NCI-H345 (cell line): ENCODE measurements at regions not wholly inside any gene's neighbourhood (a gene's known extent, or its start where the extent isn't known, plus 50 kb on each side); places are given as distances from the start of the nearest gene placed in this dataset.
A peak's percentile ranks its signal among the peaks of the same experiment; 100 is the strongest.
"Not testable (repeated sequence)": the region's sequence is repeated elsewhere in the genome, so short reads cannot be mapped to it uniquely, and the experiment has no call there.

ENCODE experiments used
- DNase-seq: peaks from one replicate; lab custom pipeline; 2025; lab: John Stamatoyannopoulos, UW

DNA sequence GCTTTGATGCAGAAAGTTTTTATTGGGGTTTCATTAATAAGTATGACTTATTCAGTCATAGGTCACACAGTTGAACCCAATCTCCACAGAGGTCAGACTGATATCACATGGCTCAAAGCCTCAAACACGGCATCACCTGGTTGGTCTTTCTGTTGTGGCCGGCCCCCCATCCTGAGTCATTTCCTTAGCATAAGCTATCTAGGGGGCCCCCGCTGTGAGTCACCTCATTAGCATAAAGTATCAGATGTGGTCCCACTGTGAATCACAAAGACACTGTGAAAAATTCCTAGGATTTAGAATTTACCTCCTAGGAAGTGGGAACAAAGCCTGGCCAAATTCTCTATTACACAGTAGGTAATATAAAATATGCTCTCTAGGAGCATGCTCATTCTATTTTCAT lies 502.2 kb downstream of the PYDC2 start:
- DNase-seq, result no peak

DNA sequence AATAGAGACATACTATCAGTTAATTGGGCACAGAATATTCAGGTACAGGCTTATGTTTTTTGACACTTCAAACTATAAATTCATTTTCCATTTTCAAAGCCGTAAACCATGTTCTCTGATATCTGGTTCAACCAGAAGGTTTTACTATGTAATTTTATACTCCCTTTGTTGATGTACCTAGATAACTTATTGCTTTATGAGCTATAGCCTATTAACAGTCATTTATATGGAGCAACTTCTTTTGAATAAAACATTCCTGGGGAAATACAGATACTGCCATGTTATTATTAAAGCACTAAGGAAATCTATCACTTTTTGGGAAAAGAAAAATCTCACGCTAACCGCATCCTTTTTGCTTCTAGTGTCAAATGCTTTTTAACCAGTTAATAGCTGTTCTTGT lies 505.6 kb downstream of the PYDC2 start:
- DNase-seq, result no peak

DNA sequence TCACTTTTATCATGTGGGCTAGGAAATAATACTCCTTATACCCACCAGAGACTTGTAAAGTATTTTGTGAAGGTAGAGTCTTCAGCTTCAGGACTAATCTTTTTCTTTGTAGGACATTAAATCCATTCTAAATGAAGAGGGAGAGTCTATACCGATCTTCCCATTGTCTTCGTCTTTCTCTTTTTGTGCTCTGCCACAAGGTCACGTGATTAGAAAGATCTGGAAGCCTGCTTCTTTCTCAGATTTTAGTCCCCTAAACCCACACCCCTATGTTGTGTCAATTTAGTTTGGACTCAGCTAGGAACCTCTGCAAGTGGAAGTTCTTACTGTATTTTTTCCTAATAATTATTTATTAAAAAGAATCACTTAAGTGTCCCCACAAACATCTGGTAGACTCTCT lies 507.3 kb downstream of the PYDC2 start:
- no peak for DNase-seq

DNA sequence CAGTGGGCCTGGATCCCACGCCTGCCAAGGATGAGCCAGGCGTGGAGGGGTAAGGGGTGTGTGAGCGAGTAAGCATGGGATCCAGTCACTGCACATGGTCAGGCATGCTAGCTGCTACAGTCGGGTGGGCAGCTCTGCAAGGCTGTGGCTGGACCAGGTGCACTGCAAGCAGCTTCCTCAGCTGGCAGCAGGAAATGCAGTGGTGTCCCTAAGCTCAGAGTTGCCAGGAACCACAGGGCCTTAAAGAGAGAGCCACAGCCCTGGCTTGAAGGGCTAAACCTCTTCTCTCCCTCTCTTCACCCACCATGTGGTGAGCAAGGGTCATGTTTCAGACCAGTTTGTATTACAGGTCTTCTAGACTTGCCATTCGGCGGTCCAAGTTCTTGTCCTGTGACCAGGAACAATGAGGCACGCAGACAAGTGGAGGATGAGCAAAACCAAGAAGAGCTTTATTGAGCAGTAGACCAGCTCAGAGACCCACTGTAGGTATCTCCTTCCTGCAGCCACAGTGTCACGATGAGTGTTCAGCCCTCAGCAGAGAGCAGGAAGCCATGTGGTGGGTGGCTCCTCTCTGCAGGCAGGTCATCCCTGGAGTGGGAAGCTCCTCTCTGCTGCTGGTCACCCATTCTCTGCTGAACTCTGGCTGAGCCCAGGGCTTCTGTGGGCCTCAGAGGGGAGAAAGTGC lies 511.9 kb downstream of the PYDC2 start:
- no peak for DNase-seq

DNA sequence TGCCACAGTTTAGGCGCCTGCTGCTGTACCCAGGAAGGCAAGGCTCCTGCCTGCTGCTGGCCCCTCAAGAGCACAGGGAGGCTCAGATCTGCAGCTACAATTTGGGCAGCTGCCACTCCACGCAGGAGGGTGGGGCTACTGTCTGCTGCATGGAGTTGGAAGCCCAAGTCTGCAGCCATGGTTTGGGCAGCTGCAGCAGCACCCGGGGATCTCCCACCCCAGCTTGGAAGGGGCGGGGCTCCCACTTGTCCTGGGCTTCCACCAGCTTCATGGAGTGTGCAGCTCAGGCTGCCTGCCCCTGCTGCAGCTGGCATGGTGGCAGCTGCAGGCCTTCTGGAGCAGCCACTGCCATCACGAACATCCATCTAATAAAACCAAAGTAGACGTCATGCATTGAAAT lies 512.9 kb downstream of the PYDC2 start:
- no peak for DNase-seq

DNA sequence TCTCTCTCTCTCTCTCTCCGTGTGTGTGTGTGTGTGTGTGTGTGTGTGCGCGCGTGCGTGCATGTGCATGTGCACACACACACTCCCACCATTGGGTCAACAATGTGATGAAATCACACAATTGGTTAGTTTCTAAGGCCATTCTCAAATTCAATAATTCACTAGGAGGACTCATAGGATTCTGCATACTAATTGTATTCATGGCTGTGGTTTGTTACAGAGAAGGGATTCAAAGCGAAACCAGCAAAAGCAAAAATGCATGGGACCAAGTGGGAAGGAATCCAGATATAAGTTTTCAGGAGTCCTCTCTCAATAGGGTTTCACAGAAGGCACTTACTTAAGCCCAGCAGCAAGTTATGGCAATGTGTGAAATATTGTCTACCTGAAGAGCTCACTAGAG lies 515.0 kb downstream of the PYDC2 start:
- DNase-seq, result no peak

DNA sequence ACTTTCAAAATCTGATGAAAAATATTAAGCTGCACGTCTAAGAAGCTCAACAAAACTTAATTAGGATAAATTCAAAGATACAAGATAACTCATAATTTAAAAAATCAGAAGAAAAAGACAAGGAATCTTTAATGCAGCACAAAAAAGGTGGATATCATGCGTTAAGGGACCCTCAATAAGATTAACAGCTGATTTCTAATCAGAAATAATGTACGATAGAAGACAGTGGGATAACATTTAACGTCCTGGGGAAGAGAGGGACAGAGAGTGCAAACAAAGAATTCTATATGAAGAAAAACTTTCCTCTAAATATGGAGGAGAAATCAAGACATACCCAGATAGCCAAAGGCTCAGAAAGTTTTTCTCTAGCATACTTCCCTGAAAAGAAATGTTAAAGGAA lies 519.5 kb downstream of the PYDC2 start:
- no peak for DNase-seq

DNA sequence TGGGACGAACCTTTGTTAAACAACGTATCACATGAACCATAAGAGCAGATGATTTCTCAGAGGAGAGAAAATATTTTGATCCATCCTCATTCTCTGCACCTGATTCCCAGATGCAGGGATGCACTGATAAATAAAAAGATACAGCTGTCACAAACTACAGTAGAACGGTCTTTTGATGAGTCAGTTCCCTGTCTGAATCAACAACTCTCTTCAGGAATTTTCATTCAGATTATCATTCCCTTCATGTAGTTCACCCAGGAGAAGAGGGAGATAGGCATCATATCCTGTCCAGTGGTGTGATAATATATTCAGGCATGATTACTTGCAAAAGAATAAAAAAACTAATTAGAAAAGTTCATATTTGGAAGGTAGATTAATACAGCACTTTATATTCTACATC lies 521.5 kb downstream of the PYDC2 start:
- DNase-seq, result no peak

DNA sequence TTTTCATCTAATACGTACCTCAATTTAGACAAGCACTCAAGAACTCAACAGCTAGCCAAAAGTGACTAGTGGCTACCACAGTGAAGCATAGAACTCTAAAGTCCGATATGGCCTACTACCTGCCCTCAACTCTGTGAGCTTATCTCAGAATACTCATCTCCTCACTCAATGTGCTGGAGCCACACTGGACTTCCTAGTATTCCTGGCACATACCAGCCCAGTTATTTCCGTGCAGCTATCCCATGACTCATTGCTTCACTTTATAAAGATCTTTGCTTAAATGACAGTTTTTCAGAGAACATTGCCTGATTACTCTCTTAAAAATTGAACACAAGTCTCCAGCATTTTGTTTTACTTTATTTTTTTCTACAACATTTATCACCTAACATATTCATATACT lies 524.7 kb downstream of the PYDC2 start:
- DNase-seq, result no peak

DNA sequence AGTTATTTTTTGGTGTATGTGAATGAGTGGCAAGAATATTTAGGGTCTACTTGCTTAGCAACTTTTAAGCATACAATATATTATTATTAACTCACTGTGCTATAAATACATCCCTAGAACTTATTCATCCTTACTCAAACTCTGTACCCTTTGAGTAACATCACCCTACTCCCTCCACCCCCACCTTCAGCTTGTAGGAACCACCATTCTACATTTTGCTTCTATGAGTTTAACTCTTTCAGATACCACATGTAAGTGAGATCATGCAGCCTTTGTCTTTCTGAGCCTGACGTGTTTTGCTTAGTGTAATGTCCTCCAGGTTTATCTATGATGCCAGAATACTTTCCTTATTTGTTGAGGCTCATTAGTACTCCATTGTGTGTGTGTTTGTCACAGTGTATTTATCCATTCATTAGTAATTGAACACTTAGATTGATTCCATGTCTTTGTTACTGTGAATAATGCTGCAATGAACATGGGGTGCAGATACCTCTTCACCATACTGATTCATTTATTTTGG lies 526.9 kb downstream of the PYDC2 start:
- peak; percentile 55 for DNase-seq

DNA sequence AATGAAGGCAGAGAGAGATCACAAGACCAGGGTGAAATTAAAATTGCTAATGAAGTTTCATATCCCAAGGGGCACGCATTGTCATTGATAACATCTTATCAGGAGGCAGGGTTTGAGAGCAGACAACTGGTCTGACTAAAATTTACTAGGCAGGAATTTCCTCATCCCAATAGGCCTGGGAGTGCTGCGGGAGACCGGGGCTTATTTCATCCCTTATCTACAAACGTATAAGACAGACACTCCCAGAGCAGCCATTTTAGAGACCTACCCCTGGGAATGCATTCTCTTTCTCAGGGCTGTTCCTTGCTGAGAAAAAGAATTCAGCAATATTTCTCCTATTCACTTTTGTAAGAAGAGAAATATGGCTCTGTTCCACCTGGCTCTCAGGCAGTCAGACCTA lies 533.0 kb downstream of the PYDC2 start:
- not testable (repeated sequence) for DNase-seq

DNA sequence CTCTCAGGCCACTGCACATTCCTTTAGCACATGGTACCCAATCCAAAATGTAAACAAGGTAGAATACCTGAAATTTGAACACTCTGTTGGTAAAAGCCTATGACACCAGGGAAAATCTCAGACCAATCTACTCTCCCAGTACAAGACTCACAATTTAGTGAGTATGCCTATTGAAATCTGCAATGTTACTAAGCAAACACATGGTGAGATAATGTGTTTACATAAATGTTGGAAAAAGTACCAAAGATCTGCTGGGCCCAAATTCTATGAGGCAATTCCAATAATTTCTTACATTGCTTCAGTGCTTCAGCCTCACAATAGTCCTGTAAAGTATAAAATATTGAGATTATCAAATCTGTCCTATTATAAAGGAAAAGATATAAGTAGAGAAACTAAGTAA lies 536.1 kb downstream of the PYDC2 start:
- DNase-seq, result no peak

DNA sequence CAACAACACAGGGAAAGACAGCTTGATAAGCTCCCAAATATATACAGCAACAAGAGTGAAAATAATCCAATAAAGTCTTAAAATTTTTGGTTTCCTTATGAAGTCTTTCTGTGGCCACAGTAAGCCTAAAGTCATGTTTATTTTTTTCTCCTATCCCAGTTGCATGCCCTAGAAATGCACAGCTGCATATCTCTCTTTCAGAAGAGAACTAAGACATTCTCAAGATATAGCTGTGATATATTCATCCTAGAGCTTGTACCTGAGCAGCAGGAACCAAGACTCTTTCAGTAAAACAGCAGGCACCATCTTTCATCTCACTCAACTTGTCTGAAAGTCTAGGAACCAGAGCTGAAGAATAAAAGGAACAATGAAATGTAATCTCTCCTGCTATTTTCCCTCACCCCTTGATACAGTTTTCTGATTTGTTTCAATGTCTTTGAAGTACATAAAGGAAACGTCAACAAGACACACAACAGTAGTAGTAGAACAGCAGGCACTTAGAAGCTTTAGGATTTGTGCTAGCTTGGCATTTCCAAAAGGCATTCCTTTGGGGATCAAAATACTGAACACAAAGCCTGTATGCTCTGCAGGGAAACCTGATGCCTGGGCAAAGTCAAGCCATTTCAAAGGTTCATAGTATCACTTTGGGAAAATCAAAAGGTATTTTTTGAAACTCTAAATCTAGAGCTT lies 536.8 kb downstream of the PYDC2 start:
- no peak for DNase-seq

DNA sequence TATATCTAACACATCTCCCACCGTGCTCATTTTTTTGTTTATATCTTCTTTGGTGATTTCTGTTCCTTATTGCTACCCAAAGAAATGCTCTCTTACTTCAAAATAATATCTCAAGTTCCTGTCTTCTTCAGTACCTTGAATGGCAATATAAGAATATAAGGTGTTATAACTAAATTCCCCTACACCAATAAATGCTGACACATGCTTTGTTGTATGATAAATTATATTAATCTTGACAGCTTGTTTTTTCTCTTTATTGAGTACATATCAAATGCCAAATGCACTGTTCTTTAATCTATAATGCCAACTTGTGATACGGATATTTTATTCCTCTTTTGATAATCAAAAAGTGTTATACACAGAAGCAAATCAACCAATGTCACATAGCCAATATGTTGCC lies 540.3 kb downstream of the PYDC2 start:
- DNase-seq, result no peak

DNA sequence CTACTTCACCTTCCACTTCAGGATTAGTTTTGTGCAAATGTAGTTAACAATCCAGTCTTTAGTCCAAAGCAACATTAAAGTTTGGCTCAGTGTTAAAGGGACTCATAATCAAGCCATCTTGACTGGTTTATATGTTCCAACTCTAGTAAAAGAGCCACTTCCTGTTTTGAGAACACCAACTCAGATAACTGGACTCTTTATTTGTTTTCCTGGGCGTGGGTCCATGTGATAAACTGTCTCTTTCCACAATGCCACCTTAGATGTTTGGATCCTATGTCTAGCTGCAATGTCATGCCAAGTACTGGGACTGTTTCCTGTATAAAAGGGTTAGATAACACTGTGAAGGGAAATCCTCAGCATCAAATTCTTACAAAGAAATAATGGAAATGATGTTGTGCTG lies 545.0 kb downstream of the PYDC2 start:
- DNase-seq, result no peak

DNA sequence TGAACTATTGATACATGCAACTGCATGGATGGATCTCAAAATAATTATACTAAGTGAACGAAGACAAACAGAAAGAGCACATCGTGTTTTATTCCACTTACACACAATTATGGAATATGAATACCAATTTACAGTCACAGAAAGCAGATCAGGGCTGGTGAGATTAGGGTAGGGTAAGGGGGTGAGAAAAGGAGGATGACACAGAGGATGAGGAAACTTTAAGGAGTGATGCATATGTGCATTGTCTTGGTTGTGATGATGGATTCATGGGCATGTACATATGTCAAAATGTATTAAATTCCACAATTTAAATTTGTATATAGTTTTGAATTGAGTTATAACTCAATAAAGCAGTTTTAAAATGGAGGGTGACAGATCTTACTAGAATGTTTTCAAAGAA lies 548.9 kb downstream of the PYDC2 start:
- DNase-seq, result no peak

DNA sequence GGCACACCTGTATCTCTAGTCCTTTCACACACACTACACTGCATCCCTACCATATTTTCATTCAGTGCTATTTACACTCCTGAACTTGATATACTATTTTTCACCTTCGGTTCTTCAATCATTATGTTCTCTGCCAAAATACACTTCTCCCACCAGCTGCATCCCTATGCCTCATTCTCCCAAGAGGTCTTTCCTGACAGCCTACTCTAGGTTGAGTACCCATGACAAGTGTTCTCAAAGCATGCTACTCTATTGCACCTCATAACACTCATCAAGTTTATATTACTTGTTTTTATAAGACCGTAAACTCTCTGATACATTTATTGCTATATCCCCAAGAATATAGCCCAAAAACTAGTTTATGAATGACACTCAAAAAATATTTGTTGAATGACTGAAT lies 549.5 kb downstream of the PYDC2 start:
- peak; percentile 65 for DNase-seq

DNA sequence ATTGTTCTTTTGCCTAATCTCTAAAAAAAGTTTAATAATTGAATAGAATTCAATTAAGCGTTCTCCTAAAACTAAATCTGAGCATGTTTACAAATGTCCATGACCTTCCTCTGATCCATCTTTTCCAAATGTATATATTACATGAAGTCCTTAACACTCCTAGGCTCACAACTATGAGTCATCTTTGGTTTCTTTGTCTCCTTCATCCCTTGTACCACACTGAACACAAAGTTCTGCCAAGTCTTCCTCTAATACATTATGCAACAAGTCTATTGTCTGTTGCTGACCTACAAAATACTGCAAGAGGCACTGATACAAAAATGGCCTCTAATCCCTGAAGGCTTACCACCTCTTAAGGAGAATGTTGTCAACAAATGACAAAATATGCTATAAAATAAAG lies 550.2 kb downstream of the PYDC2 start:
- DNase-seq, result no peak

DNA sequence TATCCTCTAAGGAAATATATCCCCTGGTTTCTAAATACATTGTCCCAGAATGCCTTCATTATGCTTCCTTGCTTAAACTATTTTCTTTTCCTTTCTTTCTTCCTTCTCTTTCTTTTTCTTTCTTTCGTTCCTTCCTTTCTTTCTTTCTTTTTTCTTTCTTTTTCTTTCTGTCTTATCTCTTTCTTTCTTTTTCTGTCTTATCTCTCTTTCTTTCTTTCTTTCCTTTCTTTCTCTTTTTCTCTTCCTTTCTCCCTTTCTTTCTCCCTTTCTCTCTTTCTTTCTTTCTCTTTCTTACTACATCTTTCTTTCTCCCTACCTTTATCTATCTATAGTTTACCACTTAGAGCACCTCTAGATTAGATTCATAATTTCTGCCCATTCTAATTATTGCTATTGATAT lies 552.1 kb downstream of the PYDC2 start:
- DNase-seq, result no peak

DNA sequence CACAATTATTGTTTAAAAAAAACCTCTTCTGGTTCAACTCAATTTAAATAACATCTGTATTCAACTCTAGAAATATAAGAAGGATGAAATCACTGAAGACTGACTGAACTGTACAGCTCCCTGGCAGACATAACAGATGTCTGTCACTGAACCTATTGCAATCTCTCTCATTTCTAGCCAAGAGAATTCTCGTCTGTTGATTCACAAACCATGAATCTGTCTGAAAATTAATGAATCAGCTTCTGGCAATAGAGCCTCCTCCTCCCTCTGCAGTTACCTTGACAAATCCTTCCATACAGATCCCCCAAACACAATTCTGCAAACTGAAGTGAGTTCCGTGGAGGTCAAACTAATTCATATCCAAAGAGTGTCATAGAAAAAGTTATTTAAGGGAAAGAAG lies 561.4 kb downstream of the PYDC2 start:
- no peak for DNase-seq

DNA sequence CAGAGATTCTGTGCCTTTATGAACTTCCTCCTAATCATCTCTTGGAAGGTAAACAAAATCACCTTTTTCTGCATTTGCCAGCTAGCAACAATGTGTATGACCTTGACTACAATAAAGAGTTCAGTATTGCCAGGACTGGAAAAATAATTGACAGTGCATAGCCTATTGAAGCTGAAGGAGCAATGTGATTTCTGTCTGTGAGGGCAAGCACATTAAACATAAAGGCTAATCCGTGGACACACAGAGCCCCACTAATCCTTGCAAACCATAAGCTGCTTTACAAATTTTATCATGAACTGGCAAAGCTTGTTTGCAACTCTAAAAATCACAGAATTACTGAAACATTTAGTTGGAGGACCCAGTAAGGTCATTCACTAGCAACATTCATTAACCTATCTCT lies 563.8 kb downstream of the PYDC2 start:
- DNase-seq, result no peak

DNA sequence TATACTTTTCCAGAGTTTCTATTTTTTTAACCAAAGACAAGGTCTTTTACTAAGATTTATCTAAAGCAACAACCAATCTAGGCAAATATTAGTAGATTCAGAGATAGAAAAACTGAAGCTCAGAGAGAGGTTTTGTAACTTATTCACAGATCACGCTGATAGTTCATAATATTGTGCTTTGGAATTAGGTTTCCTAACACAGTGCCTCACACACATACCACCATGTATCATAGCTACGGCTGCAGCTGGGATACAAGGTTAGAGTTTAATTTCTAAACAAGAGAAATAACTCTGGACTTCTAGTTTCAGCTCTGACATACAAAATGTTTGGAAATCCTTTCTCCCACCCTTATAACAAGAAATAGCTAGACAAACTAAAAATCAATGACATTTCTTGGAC lies 565.7 kb downstream of the PYDC2 start:
- no peak for DNase-seq

DNA sequence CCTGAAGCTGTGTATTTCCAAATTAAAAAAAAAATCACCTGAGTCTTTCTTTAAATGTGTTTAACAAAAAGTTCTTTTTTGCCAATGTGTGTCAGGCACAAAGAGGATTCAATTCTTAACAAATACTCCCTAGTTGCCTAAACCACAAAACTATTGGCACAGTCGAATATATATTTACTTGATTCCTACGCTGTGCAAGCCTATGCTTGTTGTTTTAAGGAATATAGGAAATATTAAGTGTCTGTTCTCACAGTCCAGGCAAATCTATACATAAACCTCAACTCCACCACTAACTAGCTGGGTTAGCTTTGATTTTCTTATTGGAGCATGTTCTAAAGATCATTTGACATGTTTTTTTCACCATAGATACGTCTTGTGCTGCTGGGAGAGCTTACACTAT lies 571.0 kb downstream of the PYDC2 start:
- DNase-seq, result no peak

DNA sequence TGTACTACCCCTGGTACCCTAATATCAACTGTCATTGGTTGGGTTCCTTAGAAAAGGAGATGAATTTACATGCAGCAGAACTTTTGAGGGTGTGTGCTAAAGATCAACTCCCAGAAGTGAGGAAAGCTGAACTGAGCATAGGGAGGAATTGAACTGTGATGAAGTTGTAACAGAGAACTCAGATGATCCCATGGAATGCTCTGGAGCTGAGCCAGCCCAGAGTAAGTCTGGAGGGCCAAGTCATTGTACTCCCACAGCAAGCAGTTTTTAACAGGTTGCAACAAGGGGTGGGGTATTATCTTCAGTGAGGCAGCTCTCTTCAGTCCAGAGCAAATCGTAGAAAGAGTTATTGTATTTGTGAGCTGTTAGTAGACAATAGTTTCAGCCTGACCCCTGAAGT lies 572.3 kb downstream of the PYDC2 start:
- DNase-seq, result no peak
